Keratinocyte (primary cell): ENCODE measurements at regions not wholly inside any gene's neighbourhood (a gene's known extent, or its start where the extent isn't known, plus 50 kb on each side); places are given as distances from the start of the nearest gene placed in this dataset.

Experiments used
- DNase-seq: peaks from one replicate; pipeline ENCODE4 v3.0.0-alpha.2; 2011; ENCODE audit warnings: low read depth, missing footprints, low spot score
- FAIRE-seq: peaks from 2 replicates; lab custom pipeline; 2011; peaks lifted over from hg19 to GRCh38; lab: Jason Lieb, UNC
- H2AFZ ChIP-seq: 2 replicates; pipeline ENCODE4 v1.6.0; 2012; ENCODE audit warnings: low read length, control low read depth, inconsistent platforms; ENCODE audit not compliant: control insufficient read depth
- H3K27ac ChIP-seq: 2 replicates; pipeline ENCODE4 v1.5.1; 2011; ENCODE audit warnings: low read length; ENCODE audit not compliant: control insufficient read depth, insufficient read depth
- H3K27me3 ChIP-seq: 3 replicates; pipeline ENCODE4 v1.6.0; 2011; ENCODE audit warnings: low read length; ENCODE audit not compliant: control insufficient read depth, insufficient read depth; ENCODE audit errors: extremely low read depth
- H3K36me3 ChIP-seq, 2 experiments: 2 replicates in 1 of 2; 3 replicates in 1 of 2; pipeline ENCODE4 v1.5.1; 2011; ENCODE audit warnings: low read length in 2 of 2, mild to moderate bottlenecking in 1 of 2; ENCODE audit not compliant: control insufficient read depth in 2 of 2, insufficient read depth in 2 of 2; ENCODE audit errors: extremely low read depth in 1 of 2
- H3K4me1 ChIP-seq: 3 replicates; pipeline ENCODE4 v1.5.1; 2011; ENCODE audit warnings: low read length; ENCODE audit not compliant: control insufficient read depth, insufficient read depth; ENCODE audit errors: extremely low read depth
- H3K4me2 ChIP-seq: 3 replicates; pipeline ENCODE4 v1.6.0; 2011; ENCODE audit warnings: low read depth, low read length; ENCODE audit not compliant: control insufficient read depth, insufficient read depth; ENCODE audit errors: extremely low read depth
- H3K4me3 ChIP-seq, 3 experiments: fragments of 200-600 bp in 1 of 3; sonication (generic) in 1 of 3; 2 replicates in 2 of 3; 3 replicates in 1 of 3; pipeline ENCODE4 v1.5.1; 2011 to 2016; ENCODE audit warnings: low read length in 3 of 3, mild to moderate bottlenecking in 3 of 3, control low read depth in 2 of 3, inconsistent platforms in 1 of 3, low read depth in 1 of 3, mixed read lengths in 1 of 3, mixed run types in 1 of 3, moderate library complexity in 1 of 3; ENCODE audit not compliant: control insufficient read depth in 2 of 3, insufficient read depth in 2 of 3; ENCODE audit errors: extremely low read depth in 1 of 3
- H3K79me2 ChIP-seq: 2 replicates; pipeline ENCODE4 v1.6.0; 2012; ENCODE audit warnings: low read length; ENCODE audit not compliant: control insufficient read depth, insufficient read depth
- H3K9ac ChIP-seq: 3 replicates; pipeline ENCODE4 v1.6.0; 2011; ENCODE audit warnings: low read length; ENCODE audit not compliant: control insufficient read depth, insufficient read depth; ENCODE audit errors: extremely low read depth
- H3K9me1 ChIP-seq: 3 replicates; pipeline ENCODE4 v1.6.0; 2011; ENCODE audit warnings: low read length; ENCODE audit not compliant: control insufficient read depth, insufficient read depth; ENCODE audit errors: extremely low read depth
- H3K9me3 ChIP-seq: 2 replicates; pipeline ENCODE4 v1.5.1; 2012; ENCODE audit warnings: low read depth, low read length; ENCODE audit not compliant: control insufficient read depth
- H4K20me1 ChIP-seq: 3 replicates; pipeline ENCODE4 v1.6.0; 2011; ENCODE audit warnings: low read length; ENCODE audit not compliant: control insufficient read depth, insufficient read depth; ENCODE audit errors: extremely low read depth
- CTCF ChIP-seq, 3 experiments: IDR thresholded peaks in 1 of 3; conservative IDR thresholded peaks in 1 of 3; optimal IDR thresholded peaks in 1 of 3; 2 replicates in 2 of 3; 3 replicates in 1 of 3; pipeline versions ENCODE3 to v1.5.1; 2011; ENCODE audit warnings: low read length in 3 of 3, mild to moderate bottlenecking in 3 of 3, moderate library complexity in 2 of 3, control low read depth in 1 of 3, inconsistent platforms in 1 of 3; ENCODE audit not compliant: insufficient read depth in 2 of 3; ENCODE audit errors: extremely low read depth in 1 of 3
- EZH2 ChIP-seq: IDR thresholded peaks from one replicate; pipeline ENCODE4 v1.6.1; 2012; ENCODE audit warnings: inconsistent platforms, mild to moderate bottlenecking, low read length, moderate library complexity
- dilution Hi-C: fragments of 300-500 bp; cut with MboI; formaldehyde crosslinking; loops from one replicate; pipeline ENCODE4 v1.7.0; 2020; ENCODE audit warnings: low sequenced_read_pairs; ENCODE audit not compliant: extremely low pct_ligation_motif_present

- H3K9me1 ChIP-seq, result no peaks in the 10 kb centered on the region
- H4K20me1 ChIP-seq, result no peaks in the 10 kb centered on the region
- H3K27ac ChIP-seq, result no peak overlapping the region
- FAIRE-seq (peak; percentile 76), DNase-seq (peak; percentile 57)
- no peak overlapping the region for H2AFZ ChIP-seq
- H3K9ac ChIP-seq, result no peak overlapping the region
- peaks cover 7% of the 10 kb centered on the region for H3K4me1 ChIP-seq
- H3K36me3 ChIP-seq, result no peaks in the 10 kb centered on the region
- no peak for TF ChIP-seq EZH2
- no peak for TF ChIP-seq CTCF (optimal IDR thresholded peaks at IDR 0.05 in 1 of 3, IDR thresholded peaks at IDR 0.05 in 1 of 3, conservative IDR thresholded peaks at IDR 0.05 in 1 of 3; ENCODE audit: extremely low read depth in 1 of 3, insufficient read depth in 2 of 3, low read length in 3 of 3)
- dilution Hi-C loops, result no loop called here
- no peak overlapping the region for H3K4me2 ChIP-seq
- H3K4me3 ChIP-seq, result no peak overlapping the region
- peaks cover 2% of the 10 kb centered on the region for H3K27me3 ChIP-seq
- H3K79me2 ChIP-seq, result no peaks in the 10 kb centered on the region
- no peaks in the 10 kb centered on the region for H3K9me3 ChIP-seq
Observed at GRCh38 chr5:141783005-141783946, 94.9 kb downstream of the PCDH1 start.

- H2AFZ ChIP-seq, result no peak overlapping the region
- H3K4me2 ChIP-seq, result no peak overlapping the region
- peaks cover 7% of the 10 kb centered on the region for H3K4me1 ChIP-seq
- no peaks in the 10 kb centered on the region for H4K20me1 ChIP-seq
- H3K9me1 ChIP-seq, result no peaks in the 10 kb centered on the region
- FAIRE-seq (no peak), DNase-seq (no peak)
- H3K9ac ChIP-seq, result no peak overlapping the region
- H3K27ac ChIP-seq, result no peak overlapping the region
- dilution Hi-C loops, result no loop called here
- TF ChIP-seq EZH2 (no peak), CTCF (optimal IDR thresholded peaks at IDR 0.05 in 1 of 3, IDR thresholded peaks at IDR 0.05 in 1 of 3, conservative IDR thresholded peaks at IDR 0.05 in 1 of 3; ENCODE audit: extremely low read depth in 1 of 3, insufficient read depth in 2 of 3, low read length in 3 of 3) (no peak)
- no peaks in the 10 kb centered on the region for H3K9me3 ChIP-seq
- no peak overlapping the region for H3K4me3 ChIP-seq
- no peaks in the 10 kb centered on the region for H3K79me2 ChIP-seq
- H3K36me3 ChIP-seq, result no peaks in the 10 kb centered on the region
- peaks cover 2% of the 10 kb centered on the region for H3K27me3 ChIP-seq
Observed at GRCh38 chr5:141781910-141782309, 96.3 kb downstream of the PCDH1 start.
